PC-9 (cell line): ENCODE measurements at regions not wholly inside any gene's neighbourhood (a gene's known extent, or its start where the extent isn't known, plus 50 kb on each side); places are given as distances from the start of the nearest gene placed in this dataset.

Experiments
- BruUV-seq: library from RNA; stranded (reverse); fragments of 400-500 nt; replicated peaks from 2 replicates; lab custom pipeline; 2021; lab: Mats Ljungman, UMichigan
- CTCF ChIA-PET: fragments of 300-600 bp; sonication (Branson Sonifier 250); formaldehyde crosslinking; loops from one replicate; lab custom pipeline; 2022; ENCODE audit warnings: antibody characterized with exemption; lab: Charles Lee
- POLR2A ChIA-PET: fragments of 300-600 bp; sonication (Branson Sonifier 250); formaldehyde crosslinking; loops from one replicate; lab custom pipeline; 2022; ENCODE audit warnings: antibody characterized with exemption; ENCODE audit not compliant: unreplicated experiment; lab: Charles Lee
- DNase-seq, 2 experiments: peaks; one replicate each; pipeline versions ENCODE4 v3.0.0 to v3.0.0-alpha.2; 2015 to 2022; ENCODE audit warnings: mixed read lengths in 1 of 2
- H2AFZ ChIP-seq: fragments of 200-600 bp; sonication (generic); 2 replicates; pipeline ENCODE4 v1.8.1; 2017; ENCODE audit warnings: antibody characterized with exemption
- H3F3A ChIP-seq: fragments of 200-600 bp; sonication (generic); 2 replicates; pipeline ENCODE4 v1.8.1; 2017; ENCODE audit warnings: antibody characterized with exemption, mild to moderate bottlenecking, low read depth; ENCODE audit not compliant: insufficient read depth
- H3K27ac ChIP-seq: fragments of 200-600 bp; sonication (generic); 2 replicates; pipeline ENCODE4 v1.6.1; 2016; ENCODE audit warnings: mixed run types
- H3K27me3 ChIP-seq: fragments of 200-600 bp; sonication (generic); 2 replicates; pipeline ENCODE4 v1.6.1; 2016; ENCODE audit warnings: low read depth, mixed run types; ENCODE audit not compliant: insufficient read depth
- H3K36me3 ChIP-seq: fragments of 200-600 bp; sonication (generic); 2 replicates; pipeline ENCODE4 v1.6.1; 2016; ENCODE audit warnings: low read depth, mixed run types
- H3K4me1 ChIP-seq: fragments of 200-600 bp; sonication (generic); replicated peaks from 2 replicates; pipeline ENCODE4 v1.6.1; 2016; ENCODE audit warnings: mixed run types; ENCODE audit not compliant: insufficient read depth
- H3K4me2 ChIP-seq: fragments of 200-600 bp; sonication (generic); 2 replicates; pipeline ENCODE4 v1.6.1; 2017; ENCODE audit warnings: mixed run types
- H3K4me3 ChIP-seq: fragments of 200-600 bp; sonication (generic); 2 replicates; pipeline ENCODE4 v1.6.1; 2016; ENCODE audit warnings: mixed run types
- H3K79me2 ChIP-seq: fragments of 200-600 bp; sonication (generic); 2 replicates; pipeline ENCODE4 v1.6.1; 2017; ENCODE audit warnings: low read depth, mixed run types
- H3K9me2 ChIP-seq: fragments of 200-600 bp; sonication (generic); 2 replicates; pipeline ENCODE4 v1.8.1; 2017; ENCODE audit warnings: mild to moderate bottlenecking; ENCODE audit not compliant: insufficient read depth
- H3K9me3 ChIP-seq: fragments of 200-600 bp; sonication (generic); 2 replicates; pipeline ENCODE4 v1.8.1; 2016; ENCODE audit warnings: low read depth; ENCODE audit not compliant: insufficient read depth
- H4K20me1 ChIP-seq: fragments of 200-600 bp; sonication (generic); 2 replicates; pipeline ENCODE4 v1.8.1; 2017; ENCODE audit not compliant: insufficient read depth
- CTCF ChIP-seq: fragments of 200-600 bp; sonication (generic); conservative IDR thresholded peaks from 2 replicates; pipeline ENCODE4 v1.6.1; 2017; ENCODE audit warnings: mixed run types, antibody characterized with exemption, mild to moderate bottlenecking, moderate library complexity
- EZH2 ChIP-seq: fragments of 200-600 bp; sonication (generic); IDR thresholded peaks from 2 replicates; pipeline ENCODE4 v1.8.0; 2017; ENCODE audit warnings: antibody characterized with exemption, low read depth
- intact Hi-C: fragments of 100-400 bp; cut with micrococcal nuclease; formaldehyde crosslinking; loops from one replicate; pipeline ENCODE4 v1.10.0; 2022; ENCODE audit not compliant: unreplicated experiment

- Histone ChIP-seq H3K36me3 (no peaks in the 10 kb centered on the region), H3K9me3 (no peaks in the 10 kb centered on the region), H3K9me2 (no peaks in the 10 kb centered on the region), H3K4me2 (no peak overlapping the region), H3K27ac (no peak overlapping the region), H3K79me2 (no peaks in the 10 kb centered on the region), H3K27me3 (no peaks in the 10 kb centered on the region), H3K4me3 (no peak overlapping the region), H3F3A (no peaks in the 10 kb centered on the region), H3K4me1 (no peaks in the 10 kb centered on the region), H4K20me1 (no peaks in the 10 kb centered on the region), H2AFZ (no peak overlapping the region)
- no peak for TF ChIP-seq CTCF
- no peak for TF ChIP-seq EZH2
- BruUV-seq: no TSS peak
- intact Hi-C loops: no loop called here
- POLR2A ChIA-PET: no interaction called here
- CTCF ChIA-PET: no interaction called here
- no peak for DNase-seq
Observed at GRCh38 chr16:9508328-9508936, 417.0 kb downstream of the HAPSTR1 start.

- no peaks in the 10 kb centered on the region for H3K9me3 ChIP-seq
- H3K27ac ChIP-seq: no peak overlapping the region
- no peaks in the 10 kb centered on the region for H3F3A ChIP-seq
- H3K79me2 ChIP-seq: no peaks in the 10 kb centered on the region
- H3K36me3 ChIP-seq: no peaks in the 10 kb centered on the region
- DNase-seq: no peak
- no TSS peak for BruUV-seq
- no peaks in the 10 kb centered on the region for H3K9me2 ChIP-seq
- POLR2A ChIA-PET: no interaction called here
- CTCF ChIA-PET: no interaction called here
- TF ChIP-seq EZH2 (no peak), CTCF (no peak)
- H3K4me1 ChIP-seq: no peaks in the 10 kb centered on the region
- no peaks in the 10 kb centered on the region for H4K20me1 ChIP-seq
- H2AFZ ChIP-seq: no peak overlapping the region
- no peak overlapping the region for H3K4me3 ChIP-seq
- intact Hi-C loops: no loop called here
- no peaks in the 10 kb centered on the region for H3K27me3 ChIP-seq
- H3K4me2 ChIP-seq: no peak overlapping the region
Observed at GRCh38 chr16:9509663-9510062, 418.2 kb downstream of the HAPSTR1 start.

- ChIA-PET CTCF (no interaction called here), POLR2A (no interaction called here)
- H3K79me2 ChIP-seq: no peaks in the 10 kb centered on the region
- H3K27me3 ChIP-seq: no peaks in the 10 kb centered on the region
- no peak for DNase-seq
- BruUV-seq: no TSS peak
- H3K9me3 ChIP-seq: no peaks in the 10 kb centered on the region
- H3K9me2 ChIP-seq: no peaks in the 10 kb centered on the region
- H3F3A ChIP-seq: no peaks in the 10 kb centered on the region
- H3K4me3 ChIP-seq: no peak overlapping the region
- no peak overlapping the region for H2AFZ ChIP-seq
- intact Hi-C loops: no loop called here
- TF ChIP-seq CTCF: no peak
- TF ChIP-seq EZH2: no peak
- H3K4me2 ChIP-seq: no peak overlapping the region
- no peak overlapping the region for H3K27ac ChIP-seq
- H3K36me3 ChIP-seq: no peaks in the 10 kb centered on the region
- H4K20me1 ChIP-seq: no peaks in the 10 kb centered on the region
- no peaks in the 10 kb centered on the region for H3K4me1 ChIP-seq
Observed at GRCh38 chr16:9511389-9511788, 419.9 kb downstream of the HAPSTR1 start.
